GM23248 (cell line): ENCODE measurements at regions not wholly inside any gene's neighbourhood (a gene's known extent, or its start where the extent isn't known, plus 50 kb on each side); places are given as distances from the start of the nearest gene placed in this dataset.

ENCODE experiments used
- DNase-seq: peaks from one replicate; pipeline ENCODE4 v3.0.0-alpha.2; 2015
- H2AFZ ChIP-seq: fragments of 200-600 bp; sonication (generic); 2 replicates; pipeline ENCODE4 v1.6.1; 2016; ENCODE audit warnings: antibody characterized with exemption
- H3F3A ChIP-seq: fragments of 200-600 bp; sonication (generic); 2 replicates; pipeline ENCODE4 v1.6.1; 2016; ENCODE audit warnings: mild to moderate bottlenecking, antibody characterized with exemption, mixed run types; ENCODE audit not compliant: insufficient read depth
- H3K27ac ChIP-seq: fragments of 200-600 bp; sonication (generic); 2 replicates; pipeline ENCODE4 v1.5.1; 2016; ENCODE audit warnings: mild to moderate bottlenecking
- H3K27me3 ChIP-seq: fragments of 200-600 bp; sonication (generic); replicated peaks from 2 replicates; pipeline ENCODE4 v1.6.1; 2016; ENCODE audit warnings: mild to moderate bottlenecking; ENCODE audit not compliant: insufficient read depth
- H3K36me3 ChIP-seq: fragments of 200-600 bp; sonication (generic); 2 replicates; pipeline ENCODE4 v1.6.1; 2016; ENCODE audit warnings: low read depth, mild to moderate bottlenecking
- H3K4me1 ChIP-seq: fragments of 200-600 bp; sonication (generic); 2 replicates; pipeline ENCODE4 v1.6.1; 2016; ENCODE audit warnings: mild to moderate bottlenecking; ENCODE audit not compliant: insufficient read depth
- H3K4me2 ChIP-seq: fragments of 200-600 bp; sonication (generic); one replicate; pipeline ENCODE4 v1.6.1; 2016; ENCODE audit warnings: mild to moderate bottlenecking; ENCODE audit not compliant: unreplicated experiment
- H3K4me3 ChIP-seq: fragments of 200-600 bp; sonication (generic); 2 replicates; pipeline ENCODE4 v1.5.1; 2016; ENCODE audit warnings: mild to moderate bottlenecking
- H3K79me2 ChIP-seq: fragments of 200-600 bp; sonication (generic); 2 replicates; pipeline ENCODE4 v1.6.1; 2016; ENCODE audit warnings: mild to moderate bottlenecking; ENCODE audit not compliant: insufficient read depth
- H3K9ac ChIP-seq: fragments of 200-600 bp; sonication (generic); 2 replicates; pipeline ENCODE4 v1.6.1; 2016; ENCODE audit warnings: mild to moderate bottlenecking
- H3K9me2 ChIP-seq: fragments of 200-600 bp; sonication (generic); 2 replicates; pipeline ENCODE4 v1.6.1; 2016; ENCODE audit warnings: mixed run types, mild to moderate bottlenecking, moderate library complexity; ENCODE audit not compliant: insufficient read depth
- H3K9me3 ChIP-seq: fragments of 200-600 bp; sonication (generic); one replicate; pipeline ENCODE4 v1.6.1; 2017; ENCODE audit warnings: low read depth
- H4K20me1 ChIP-seq: fragments of 200-600 bp; sonication (generic); 2 replicates; pipeline ENCODE4 v1.6.0; 2016; ENCODE audit not compliant: insufficient read depth
- EZH2 ChIP-seq: fragments of 200-600 bp; sonication (generic); IDR thresholded peaks from 2 replicates; pipeline ENCODE4 v1.6.1; 2018; ENCODE audit warnings: antibody characterized with exemption, mild to moderate bottlenecking; ENCODE audit not compliant: insufficient read depth, poor library complexity, severe bottlenecking
- EZH2phosphoT487 ChIP-seq: fragments of 200-600 bp; sonication (generic); IDR thresholded peaks from 2 replicates; pipeline ENCODE4 v1.6.1; 2018; ENCODE audit warnings: antibody characterized with exemption, moderate library complexity, mild to moderate bottlenecking, low read depth; ENCODE audit not compliant: insufficient read depth
- WGBS, 2 experiments: methylation state at CpG; one replicate each; pipeline ENCODE4 v1.1.6; 2015 to 2017; ENCODE audit warnings: low lambda C conversion rate in 2 of 2, low coverage in 1 of 2; ENCODE audit errors: missing lambda C conversion rate in 2 of 2; 5-methylcytosine and 5-hydroxymethylcytosine counted together
- in situ Hi-C: fragments of 300-500 bp; cut with MboI; formaldehyde crosslinking; loops from 2 replicates; pipeline ENCODE4 v1.15.0; 2020

DNA sequence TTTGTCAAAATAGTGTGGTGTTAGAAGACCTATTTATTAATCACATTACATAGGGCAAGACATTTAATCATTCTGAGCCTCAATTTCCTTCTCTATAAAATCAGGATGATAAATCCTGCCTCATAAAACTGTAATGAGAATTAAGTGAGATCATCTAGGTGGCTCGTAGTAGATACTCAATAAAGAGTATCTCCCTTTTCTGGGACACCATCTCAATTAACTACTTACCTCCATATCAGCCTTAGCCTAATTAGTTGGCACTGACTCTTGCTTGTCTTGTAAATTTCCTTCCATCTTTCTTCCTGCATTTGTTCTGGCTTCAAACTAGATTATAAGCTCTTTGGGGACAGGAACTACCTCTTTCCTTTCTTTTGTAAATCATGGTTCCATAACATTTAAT is 102.6 kb upstream of the TNR start:
- no peak for TF ChIP-seq EZH2
- no peak for TF ChIP-seq EZH2phosphoT487
- Histone ChIP-seq H3K27me3 (peaks cover 14% of the 10 kb centered on the region; the same call in 1 of the 2 replicates), H3K36me3 (no peaks in the 10 kb centered on the region), H4K20me1 (no peaks in the 10 kb centered on the region), H3K79me2 (no peaks in the 10 kb centered on the region), H3K9me3 (no peaks in the 10 kb centered on the region), H3K9ac (no peak overlapping the region), H3F3A (no peaks in the 10 kb centered on the region), H3K9me2 (no peaks in the 10 kb centered on the region), H3K4me2 (no peak overlapping the region), H3K4me3 (no peak overlapping the region), H3K27ac (no peak overlapping the region), H3K4me1 (no peaks in the 10 kb centered on the region), H2AFZ (no peak overlapping the region)
- WGBS, 2 experiments: 0 to 3% methylated on average over 1 of the region's 1 CpG
- no peak for DNase-seq
- in situ Hi-C loops: no loop called here

DNA sequence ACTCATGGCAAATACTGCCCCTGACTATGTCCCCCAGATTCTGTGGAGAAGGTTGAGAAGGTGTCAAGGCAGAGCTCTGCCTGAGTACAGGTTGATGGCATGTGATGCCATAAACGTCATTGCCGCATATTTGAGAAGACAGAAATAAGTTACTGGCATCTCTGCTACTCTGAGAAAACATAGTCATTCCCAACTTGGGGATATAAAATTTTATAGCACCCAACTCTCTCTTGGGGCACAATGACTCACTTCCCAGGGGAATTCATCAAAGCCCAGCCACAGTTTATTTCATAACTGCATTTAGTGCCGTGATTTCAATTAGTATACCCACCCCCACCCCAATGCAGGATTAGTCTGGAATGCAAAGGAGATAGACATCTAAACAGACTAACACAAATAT is 101.9 kb upstream of the TNR start:
- in situ Hi-C loops: no loop called here
- Histone ChIP-seq H3K79me2 (no peaks in the 10 kb centered on the region), H3K9me3 (no peaks in the 10 kb centered on the region), H3K4me3 (no peak overlapping the region), H3K27me3 (peaks cover 15% of the 10 kb centered on the region; the same call in 1 of the 2 replicates), H2AFZ (no peak overlapping the region), H4K20me1 (no peaks in the 10 kb centered on the region), H3K36me3 (no peaks in the 10 kb centered on the region), H3K4me1 (no peaks in the 10 kb centered on the region), H3F3A (no peaks in the 10 kb centered on the region), H3K4me2 (no peak overlapping the region), H3K9me2 (no peaks in the 10 kb centered on the region), H3K27ac (no peak overlapping the region), H3K9ac (no peak overlapping the region)
- 50 to 54% methylated on average over 3 of the region's 3 CpGs for WGBS, 2 experiments
- TF ChIP-seq EZH2: no peak
- TF ChIP-seq EZH2phosphoT487: no peak
- no peak for DNase-seq

DNA sequence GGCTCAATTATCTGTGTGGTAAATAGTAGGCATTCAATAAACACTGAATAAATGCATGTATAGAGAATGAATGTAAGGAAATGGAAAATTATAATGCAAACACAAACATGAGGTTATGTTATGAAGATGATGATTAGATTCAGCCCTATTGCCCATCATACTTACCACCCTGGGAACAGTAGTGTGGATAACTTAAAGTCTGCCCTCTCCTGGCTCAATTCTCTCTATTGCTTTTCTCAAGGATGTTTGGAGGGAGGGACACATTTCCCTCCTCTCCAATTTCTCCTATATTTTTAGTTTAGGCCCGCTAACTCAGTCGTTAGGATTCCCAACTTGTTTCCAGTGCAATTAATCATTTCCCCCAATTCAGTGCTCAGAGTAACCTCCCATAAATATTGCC is 101.5 kb upstream of the TNR start:
- Histone ChIP-seq H3K4me3 (no peak overlapping the region), H3K9me2 (no peaks in the 10 kb centered on the region), H3K36me3 (no peaks in the 10 kb centered on the region), H2AFZ (no peak overlapping the region), H3K4me2 (no peak overlapping the region), H3K27me3 (peaks cover 15% of the 10 kb centered on the region; the same call in 1 of the 2 replicates), H3K9ac (no peak overlapping the region), H3K79me2 (no peaks in the 10 kb centered on the region), H3K4me1 (no peaks in the 10 kb centered on the region), H3F3A (no peaks in the 10 kb centered on the region), H3K9me3 (no peaks in the 10 kb centered on the region), H3K27ac (no peak overlapping the region), H4K20me1 (no peaks in the 10 kb centered on the region)
- WGBS, 2 experiments: 50 to 68% methylated on average over 2 of the region's 2 CpGs
- no peak for DNase-seq
- in situ Hi-C loops: no loop called here
- no peak for TF ChIP-seq EZH2phosphoT487
- TF ChIP-seq EZH2: no peak

DNA sequence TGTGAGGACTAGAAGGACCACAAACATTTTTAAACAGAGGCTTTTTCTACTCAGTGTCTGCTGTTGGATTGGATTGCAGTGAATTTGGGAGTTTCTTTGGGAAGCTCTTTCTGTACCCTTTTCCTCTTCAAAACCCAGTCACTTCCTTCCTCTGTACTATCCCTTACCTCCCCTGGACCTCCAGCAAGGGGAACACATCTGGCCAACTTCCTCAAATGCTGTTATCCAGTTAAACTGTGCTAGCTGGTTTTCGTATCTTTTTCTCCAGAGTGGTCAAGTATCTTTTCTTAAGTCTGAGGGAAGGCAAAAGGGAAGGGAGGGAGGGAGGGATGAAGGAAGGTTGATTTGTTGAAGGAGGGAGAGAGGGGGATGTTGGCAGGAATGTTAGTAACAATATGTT is 99.2 kb upstream of the TNR start:
- TF ChIP-seq EZH2 (no peak), EZH2phosphoT487 (no peak)
- Histone ChIP-seq H3K9ac (no peak overlapping the region), H3K4me3 (no peak overlapping the region), H3K79me2 (no peaks in the 10 kb centered on the region), H3K27ac (no peak overlapping the region), H3K4me2 (no peak overlapping the region), H3K9me3 (no peaks in the 10 kb centered on the region), H2AFZ (no peak overlapping the region), H3K9me2 (no peaks in the 10 kb centered on the region), H3K4me1 (no peaks in the 10 kb centered on the region), H3K36me3 (no peaks in the 10 kb centered on the region), H3F3A (no peaks in the 10 kb centered on the region), H3K27me3 (peaks cover 12% of the 10 kb centered on the region; the same call in 1 of the 2 replicates), H4K20me1 (no peaks in the 10 kb centered on the region)
- in situ Hi-C loops: no loop called here
- WGBS, 2 experiments: 29 to 33% methylated on average over 1 of the region's 1 CpG
- DNase-seq: no peak

DNA sequence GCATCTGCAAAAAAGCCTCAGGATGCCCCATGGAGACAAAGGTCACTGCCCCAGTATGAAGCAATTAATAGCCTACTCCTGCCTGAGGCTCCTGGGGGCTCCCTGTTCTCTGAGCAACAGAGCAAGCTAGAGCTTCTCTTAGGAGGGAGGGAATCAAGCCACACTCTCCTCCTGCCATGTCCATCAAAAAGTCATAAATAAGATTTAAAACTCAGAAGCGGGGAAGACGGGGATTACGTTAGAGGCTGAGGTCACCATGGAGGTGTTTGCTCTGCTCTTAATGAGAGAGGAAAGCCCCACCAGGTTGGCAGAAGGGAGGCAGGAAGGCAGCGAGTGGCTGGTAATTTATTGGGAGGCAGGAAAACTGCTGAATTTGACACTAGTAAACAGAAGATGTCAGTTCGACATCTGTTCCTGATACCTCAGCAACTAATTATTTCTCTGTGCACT is 98.4 kb upstream of the TNR start:
- Histone ChIP-seq H4K20me1 (no peaks in the 10 kb centered on the region), H3K4me1 (no peaks in the 10 kb centered on the region), H3K9me2 (no peaks in the 10 kb centered on the region), H3K9me3 (no peaks in the 10 kb centered on the region), H3K9ac (no peak overlapping the region), H2AFZ (no peak overlapping the region), H3K27me3 (peaks cover 7% of the 10 kb centered on the region; the same call in 1 of the 2 replicates), H3K4me3 (no peak overlapping the region), H3K27ac (no peak overlapping the region), H3K36me3 (no peaks in the 10 kb centered on the region), H3K4me2 (no peak overlapping the region), H3K79me2 (no peaks in the 10 kb centered on the region), H3F3A (no peaks in the 10 kb centered on the region)
- TF ChIP-seq EZH2: no peak
- TF ChIP-seq EZH2phosphoT487: no peak
- DNase-seq: no peak
- WGBS, 2 experiments: 2% methylated on average over 5 of the region's 5 CpGs
- in situ Hi-C loops: no loop called here
